Natural killer cell (primary cell): ENCODE measurements at regions not wholly inside any gene's neighbourhood (a gene's known extent, or its start where the extent isn't known, plus 50 kb on each side); places are given as distances from the start of the nearest gene placed in this dataset.
"Not testable (repeated sequence)": the region's sequence is repeated elsewhere in the genome, so short reads cannot be mapped to it uniquely, and the experiment has no call there.

Experiments used
- ATAC-seq, 3 donors: fragments of 150-1000 bp in 2 of 3; fragments of 200-7000 bp in 1 of 3; cut with Tn5 transposase; 1 replicate in 1 of 3; 2 replicates in 2 of 3; pipeline ENCODE4 v1.10.0; 2021; ENCODE audit warnings: mild to moderate bottlenecking in 2 of 3, moderate library complexity in 2 of 3
- DNase-seq, 2 donors: peaks; one replicate each; pipeline versions ENCODE4 v3.0.0 to v3.0.0-alpha.2; 2013 to 2021; ENCODE audit warnings: mixed read lengths in 1 of 2
- H3K27ac ChIP-seq: one replicate; pipeline ENCODE4 v1.5.1; 2013; ENCODE audit warnings: mild to moderate bottlenecking, low read length
- H3K27me3 ChIP-seq: one replicate; pipeline ENCODE4 v1.6.1; 2013; ENCODE audit warnings: low read length; ENCODE audit not compliant: control insufficient read depth, insufficient read depth
- H3K36me3 ChIP-seq: one replicate; pipeline ENCODE4 v1.6.1; 2013; ENCODE audit warnings: low read length; ENCODE audit not compliant: control insufficient read depth, insufficient read depth
- H3K4me1 ChIP-seq: one replicate; pipeline ENCODE4 v1.6.1; 2013; ENCODE audit warnings: low read length; ENCODE audit not compliant: control insufficient read depth, insufficient read depth
- H3K4me3 ChIP-seq: one replicate; pipeline ENCODE4 v1.5.1; 2013; ENCODE audit warnings: low read length
- H3K9me3 ChIP-seq: one replicate; pipeline ENCODE4 v1.6.1; 2013; ENCODE audit warnings: low read length; ENCODE audit not compliant: control insufficient read depth, insufficient read depth
- H3K27ac Mint-ChIP-seq, 2 donors: one replicate each; pipeline ENCODE4 v1.8.0; 2022; ENCODE audit warnings: mild to moderate bottlenecking in 2 of 2, mixed read lengths in 2 of 2, moderate library complexity in 1 of 2
- H3K27me3 Mint-ChIP-seq, 2 donors: one replicate each; pipeline ENCODE4 v1.8.0; 2022; ENCODE audit warnings: low read depth in 2 of 2, mixed read lengths in 2 of 2
- H3K36me3 Mint-ChIP-seq: one replicate; pipeline ENCODE4 v1.8.0; 2022; ENCODE audit warnings: mixed read lengths
- H3K4me1 Mint-ChIP-seq, 2 donors: one replicate each; pipeline ENCODE4 v1.8.0; 2022; ENCODE audit warnings: mixed read lengths in 2 of 2
- H3K4me3 Mint-ChIP-seq: one replicate; pipeline ENCODE4 v1.8.0; 2022; ENCODE audit warnings: mild to moderate bottlenecking, moderate library complexity, mixed read lengths
- H3K9me3 Mint-ChIP-seq, 2 donors: one replicate each; pipeline ENCODE4 v1.8.0; 2022; ENCODE audit warnings: mixed read lengths in 2 of 2
- WGBS: methylation state at CpG from one replicate; pipeline ENCODE4 v1.1.7; 2013; ENCODE audit warnings: missing lambda C conversion rate; ENCODE audit not compliant: insufficient coverage; 5-methylcytosine and 5-hydroxymethylcytosine counted together
- intact Hi-C: fragments of 100-400 bp; cut with micrococcal nuclease; formaldehyde crosslinking; loops from one replicate; pipeline ENCODE4 v1.14.2; 2022
- TF ChIP-seq, protein P1 (sequence below): fragments of 200-600 bp; IDR thresholded peaks from one replicate; pipeline ENCODE4 v1.8.0; 2022; ENCODE audit warnings: antibody characterized with exemption

DNA sequence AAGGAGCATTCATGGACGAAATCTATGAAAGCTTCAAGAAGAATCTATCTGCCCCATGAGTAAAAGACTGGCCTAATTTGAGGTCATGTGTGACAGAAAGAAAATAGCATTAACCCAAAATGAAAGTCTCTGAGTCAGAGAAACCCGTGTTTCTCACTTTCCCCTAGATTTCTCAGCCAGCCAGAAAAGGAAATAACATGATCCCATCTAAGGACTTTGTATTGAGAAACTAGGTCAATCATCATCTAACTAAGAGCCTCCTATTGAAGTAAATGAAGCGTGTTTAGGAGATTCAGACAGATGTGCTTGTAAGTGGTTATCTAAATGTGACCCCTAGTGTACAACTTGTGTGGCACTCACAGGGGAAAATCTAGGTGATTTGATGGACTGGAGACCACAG is 77.3 kb upstream of the ZNF366 start:
- H3K27ac ChIP-seq, result no peak overlapping the region
- no peak overlapping the region for H3K4me3 ChIP-seq
- 43% methylated on average over 3 of the region's 3 CpGs for WGBS
- no peaks in the 10 kb centered on the region for H3K36me3 ChIP-seq
- H3K9me3 ChIP-seq, result no peaks in the 10 kb centered on the region
- ATAC-seq (peak in 2 of 3 donors; percentile 26 to 44), DNase-seq (no peak)
- intact Hi-C loops, result no loop called here
- peaks cover 0 to 3% of the 10 kb centered on the region in 2 donors for H3K27me3 Mint-ChIP-seq
- peaks cover 0 to 2% of the 10 kb centered on the region in 2 donors for H3K9me3 Mint-ChIP-seq
- no peaks in the 10 kb centered on the region for H3K4me1 ChIP-seq
- H3K27ac Mint-ChIP-seq, result no peak overlapping the region
- peaks cover 0 to 7% of the 10 kb centered on the region in 2 donors for H3K4me1 Mint-ChIP-seq
- H3K4me3 Mint-ChIP-seq, result no peak overlapping the region
- TF ChIP-seq, protein P1, sequence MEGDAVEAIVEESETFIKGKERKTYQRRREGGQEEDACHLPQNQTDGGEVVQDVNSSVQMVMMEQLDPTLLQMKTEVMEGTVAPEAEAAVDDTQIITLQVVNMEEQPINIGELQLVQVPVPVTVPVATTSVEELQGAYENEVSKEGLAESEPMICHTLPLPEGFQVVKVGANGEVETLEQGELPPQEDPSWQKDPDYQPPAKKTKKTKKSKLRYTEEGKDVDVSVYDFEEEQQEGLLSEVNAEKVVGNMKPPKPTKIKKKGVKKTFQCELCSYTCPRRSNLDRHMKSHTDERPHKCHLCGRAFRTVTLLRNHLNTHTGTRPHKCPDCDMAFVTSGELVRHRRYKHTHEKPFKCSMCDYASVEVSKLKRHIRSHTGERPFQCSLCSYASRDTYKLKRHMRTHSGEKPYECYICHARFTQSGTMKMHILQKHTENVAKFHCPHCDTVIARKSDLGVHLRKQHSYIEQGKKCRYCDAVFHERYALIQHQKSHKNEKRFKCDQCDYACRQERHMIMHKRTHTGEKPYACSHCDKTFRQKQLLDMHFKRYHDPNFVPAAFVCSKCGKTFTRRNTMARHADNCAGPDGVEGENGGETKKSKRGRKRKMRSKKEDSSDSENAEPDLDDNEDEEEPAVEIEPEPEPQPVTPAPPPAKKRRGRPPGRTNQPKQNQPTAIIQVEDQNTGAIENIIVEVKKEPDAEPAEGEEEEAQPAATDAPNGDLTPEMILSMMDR, result no peak
- H3K36me3 Mint-ChIP-seq, result no peaks in the 10 kb centered on the region
- no peaks in the 10 kb centered on the region for H3K27me3 ChIP-seq

DNA sequence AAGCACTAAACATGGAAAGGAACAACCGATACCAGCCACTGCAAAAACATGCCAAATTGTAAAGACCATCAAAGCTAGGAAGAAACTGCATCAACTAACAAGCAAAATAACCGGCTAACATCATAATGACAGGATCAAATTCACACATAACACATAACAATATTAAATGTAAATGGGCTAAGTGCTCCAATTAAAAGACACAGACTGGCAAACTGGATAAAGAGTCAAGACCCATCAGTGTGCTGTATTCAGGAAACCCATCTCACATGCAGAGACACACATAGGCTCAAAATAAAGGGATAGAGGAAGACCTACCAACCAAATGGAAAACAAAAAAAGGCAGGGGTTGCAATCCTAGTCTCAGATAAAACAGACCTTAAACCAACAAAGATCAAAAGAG is 72.1 kb upstream of the ZNF366 start:
- intact Hi-C loops, result not testable (repeated sequence)

DNA sequence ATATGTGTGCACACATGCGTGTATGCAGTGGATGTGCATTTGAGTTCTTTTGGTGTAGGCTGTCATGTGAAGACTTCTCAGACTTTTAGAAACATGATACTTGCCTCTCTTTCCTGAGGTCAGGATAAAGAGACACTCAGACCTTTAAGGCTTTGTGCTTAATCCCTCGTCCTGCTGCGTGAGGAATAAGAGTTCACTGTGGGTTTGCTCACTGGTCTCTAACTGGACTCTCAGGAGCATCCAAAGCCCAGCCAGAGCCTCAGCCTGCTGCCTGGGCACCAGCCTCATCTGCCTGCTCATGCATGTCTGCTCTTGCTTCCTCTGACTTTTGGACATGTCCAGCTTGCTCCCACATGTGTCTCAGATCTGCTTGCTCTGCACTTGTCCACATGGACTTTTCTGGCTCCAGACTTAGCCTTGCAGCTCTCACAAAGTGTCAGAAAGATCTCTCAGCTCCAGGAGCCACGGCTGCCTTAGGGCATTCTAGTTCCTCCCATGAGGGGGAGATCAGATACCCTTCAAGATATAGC is 65.1 kb upstream of the ZNF366 start:
- Histone ChIP-seq H3K4me1 (no peaks in the 10 kb centered on the region), H3K4me3 (no peak overlapping the region), H3K9me3 (no peaks in the 10 kb centered on the region), H3K27ac (no peak overlapping the region), H3K27me3 (no peaks in the 10 kb centered on the region), H3K36me3 (no peaks in the 10 kb centered on the region)
- Mint-ChIP-seq H3K4me1 (no peaks in the 10 kb centered on the region), H3K9me3 (peaks cover 2 to 3% of the 10 kb centered on the region in 2 donors), H3K27ac (no peak overlapping the region), H3K4me3 (no peak overlapping the region), H3K27me3 (peaks cover 8% of the 10 kb centered on the region in 2 donors), H3K36me3 (no peaks in the 10 kb centered on the region)
- intact Hi-C loops, result no loop called here
- WGBS, result 88% methylated on average over 4 of the region's 4 CpGs
- ATAC-seq (no peak), DNase-seq (no peak)
- TF ChIP-seq, protein P1, result no peak

More for the DNA sequence above, 72.1 kb upstream of the ZNF366 start:
- not testable (repeated sequence) for H3K4me1 ChIP-seq, H3K36me3 Mint-ChIP-seq, ATAC-seq, H3K36me3 ChIP-seq, DNase-seq, H3K27me3 ChIP-seq, H3K4me1 Mint-ChIP-seq, H3K4me3 ChIP-seq, H3K9me3 Mint-ChIP-seq, H3K27me3 Mint-ChIP-seq, H3K4me3 Mint-ChIP-seq, H3K27ac Mint-ChIP-seq, H3K27ac ChIP-seq, H3K9me3 ChIP-seq
- WGBS, result no CpG with 5 or more reads among the region's 2 CpGs

DNA sequence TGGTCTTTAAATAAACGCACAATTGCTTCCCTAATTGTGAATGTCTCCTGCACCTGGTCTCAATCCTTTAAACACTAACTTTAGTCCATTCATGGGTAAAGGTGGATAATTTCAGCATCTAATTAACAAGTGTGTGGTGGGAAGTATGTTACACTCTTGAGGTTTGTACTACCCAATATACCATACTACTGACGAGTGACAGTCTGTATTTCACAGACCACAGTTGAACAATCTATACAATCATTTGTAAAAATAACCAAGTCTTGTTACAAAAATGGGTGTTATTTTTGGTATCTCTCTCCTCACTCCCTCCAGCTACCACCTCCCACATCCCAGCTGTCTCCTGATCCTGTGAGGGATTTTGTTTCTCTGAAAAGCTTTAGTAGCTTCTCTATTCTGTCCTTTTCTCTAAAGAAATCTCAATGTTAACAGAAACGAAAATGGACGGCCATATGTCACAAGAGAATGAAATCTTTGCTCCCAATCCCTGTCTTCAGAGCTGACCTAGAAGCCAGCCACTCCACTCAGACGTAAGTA is 62.3 kb upstream of the ZNF366 start:
- WGBS, result 83% methylated on average over 4 of the region's 5 CpGs
- no peaks in the 10 kb centered on the region for H3K9me3 ChIP-seq
- TF ChIP-seq, protein P1, result no peak
- peaks cover 0 to 8% of the 10 kb centered on the region in 2 donors for H3K27me3 Mint-ChIP-seq
- H3K4me3 ChIP-seq, result no peak overlapping the region
- no peaks in the 10 kb centered on the region for H3K36me3 Mint-ChIP-seq
- no peak for DNase-seq
- no peak for ATAC-seq
- no peaks in the 10 kb centered on the region for H3K27me3 ChIP-seq
- no peak overlapping the region for H3K4me3 Mint-ChIP-seq
- peaks cover 0 to 2% of the 10 kb centered on the region in 2 donors for H3K9me3 Mint-ChIP-seq
- H3K36me3 ChIP-seq, result no peaks in the 10 kb centered on the region
- H3K4me1 Mint-ChIP-seq, result no peaks in the 10 kb centered on the region
- H3K27ac Mint-ChIP-seq, result no peak overlapping the region
- no peaks in the 10 kb centered on the region for H3K4me1 ChIP-seq
- no peak overlapping the region for H3K27ac ChIP-seq
- intact Hi-C loops, result no loop called here
